ENCODE measurements at regions not wholly inside any gene's neighbourhood (a gene's known extent, or its start where the extent isn't known, plus 50 kb on each side); places are given as distances from the start of the nearest gene placed in this dataset.

DNA sequence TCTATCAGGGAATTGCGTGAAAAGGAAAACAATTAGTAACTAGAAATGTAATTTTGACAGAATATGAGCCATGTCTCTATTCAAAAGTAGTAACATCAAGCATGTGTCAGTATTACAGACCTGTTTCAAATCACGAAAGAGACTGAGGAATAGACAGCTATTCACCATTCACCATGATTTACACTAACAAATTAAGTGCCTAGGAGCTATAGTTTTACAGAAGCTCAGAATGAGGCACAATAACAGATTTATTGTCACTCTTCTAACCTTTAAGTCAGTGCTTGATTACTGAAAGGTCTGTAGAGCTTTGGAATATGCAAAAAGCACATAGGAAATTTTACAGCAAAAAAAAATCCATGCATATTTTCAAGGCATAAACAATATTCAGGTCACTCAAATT is 208.2 kb downstream of the SLCO4C1 start:
- TF ChIP-seq CTCF (conservative IDR thresholded peaks at IDR 0.05), result no peak
- Mint-ChIP-seq H3K4me3 (no peak overlapping the region), H3K9me3 (peaks cover 2 to 6% of the 10 kb centered on the region in 2 experiments; a peak in 2 of 5 replicates), H3K27me3 (ENCODE audit: low read depth) (no peaks in the 10 kb centered on the region), H3K36me3 (ENCODE audit: insufficient read depth in 1 of 3, low read depth in 3 of 3) (peaks cover 0 to 8% (median 3%) of the 10 kb centered on the region in 3 experiments; a peak in 3 of 7 replicates), H3K27ac (no peak overlapping the region), H3K4me1 (peaks cover 17 to 20% of the 10 kb centered on the region in 2 experiments)
- H3K4me2 ChIP-seq (ENCODE audit: insufficient read depth, insufficient read length, low read length), result no peak overlapping the region
- no peak overlapping the region for H2BK20ac ChIP-seq (ENCODE audit: low read depth, low read length, poor library complexity, severe bottlenecking)
- no peak overlapping the region for H2BK15ac ChIP-seq (ENCODE audit: low read depth, low read length)
- H4K91ac ChIP-seq (ENCODE audit: insufficient read length, low read depth, low read length), result no peak overlapping the region
- no peak overlapping the region for H3K18ac ChIP-seq (ENCODE audit: insufficient read length, low read depth, low read length)
- H3K4ac ChIP-seq (ENCODE audit: low read depth, low read length), result no peak overlapping the region
- no peak overlapping the region for H3K9ac ChIP-seq (ENCODE audit: extremely low read depth, insufficient read length, low read length)
- no peak overlapping the region for H2AK5ac ChIP-seq (ENCODE audit: insufficient read length, low read length)
- H4K20me1 ChIP-seq (ENCODE audit: control insufficient read depth, insufficient read depth, insufficient read length), result no peaks in the 10 kb centered on the region
- no peaks in the 10 kb centered on the region for H3K79me1 ChIP-seq (ENCODE audit: insufficient read depth, low read depth, low read length, poor library complexity, severe bottlenecking)
- no peak overlapping the region for H2AFZ ChIP-seq (ENCODE audit: low read length)
- H4K5ac ChIP-seq (ENCODE audit: insufficient read length, low read depth, low read length), result no peak overlapping the region
- H2BK120ac ChIP-seq (ENCODE audit: low read depth, low read length, poor library complexity, severe bottlenecking), result no peak overlapping the region
- no peaks in the 10 kb centered on the region; the same call in 1 of the 2 replicates for H3K4me1 ChIP-seq (ENCODE audit: insufficient read depth, low read length)
- whole genome bisulfite sequencing (ENCODE audit: extremely low coverage, insufficient read length, low lambda C conversion rate), result no CpG with 5 or more reads among the region's 2 CpGs
- no peak overlapping the region for H4K8ac ChIP-seq (replicated peaks; ENCODE audit: insufficient read length, low read depth, low read length)
- no peaks in the 10 kb centered on the region for H3K23me2 ChIP-seq (ENCODE audit: insufficient read length, low read depth, low read length, poor library complexity, severe bottlenecking)
- no peak overlapping the region for H3K27ac ChIP-seq (ENCODE audit: insufficient read length, low read depth, low read length)
- no peaks in the 10 kb centered on the region for H3K27me3 ChIP-seq (ENCODE audit: insufficient read depth, low read length)
- no peak overlapping the region for H3K23ac ChIP-seq (ENCODE audit: insufficient read length, low read depth, low read length)
- H3K56ac ChIP-seq (ENCODE audit: insufficient read length, low read depth, low read length), result no peak overlapping the region
- H3T11ph ChIP-seq (ENCODE audit: low read length), result no peak overlapping the region
- H2BK12ac ChIP-seq (ENCODE audit: insufficient read length, low read depth, low read length), result no peak overlapping the region
- H3K9me3 ChIP-seq (ENCODE audit: control insufficient read depth, low read depth, low read length), result no peaks in the 10 kb centered on the region
- H2BK5ac ChIP-seq (ENCODE audit: insufficient read length, low read length), result no peak overlapping the region
- H3K79me2 ChIP-seq (ENCODE audit: insufficient read depth, low read length), result no peaks in the 10 kb centered on the region
- no peak overlapping the region for H3K14ac ChIP-seq (ENCODE audit: insufficient read depth, low read length)
- no peak for DNase-seq

Measured in H9 (cell line).